NOMO-1 (cell line): ENCODE measurements at regions not wholly inside any gene's neighbourhood (a gene's known extent, or its start where the extent isn't known, plus 50 kb on each side); places are given as distances from the start of the nearest gene placed in this dataset.

ENCODE experiments used
- DNase-seq, 2 experiments: peaks; one replicate each; lab custom pipeline; 2025; ENCODE audit not compliant: unreplicated experiment in 2 of 2; lab: John Stamatoyannopoulos, UW

- no peak for DNase-seq
Observed at GRCh38 chrX:20637351-20637750, 370.6 kb upstream of the RPS6KA3 start.

- no peak for DNase-seq
Observed at GRCh38 chrX:20633451-20633850, 366.7 kb upstream of the RPS6KA3 start.

GRCh38 chrX:20623448-20623847, 356.7 kb upstream of the RPS6KA3 start:
- DNase-seq = no peak

- no peak for DNase-seq
Observed at GRCh38 chrX:20620306-20620705, 353.6 kb upstream of the RPS6KA3 start.

GRCh38 chrX:20609916-20610415, 343.3 kb upstream of the RPS6KA3 start:
- DNase-seq = no peak

- no peak for DNase-seq
Observed at GRCh38 chrX:20606831-20607230, 340.1 kb upstream of the RPS6KA3 start.

GRCh38 chrX:20596856-20597255, 330.1 kb upstream of the RPS6KA3 start:
- DNase-seq = no peak

GRCh38 chrX:20595928-20596575, 329.3 kb upstream of the RPS6KA3 start:
- DNase-seq = no peak

GRCh38 chrX:20594985-20595384, 328.3 kb upstream of the RPS6KA3 start:
- DNase-seq = no peak

- DNase-seq = no peak
Observed at GRCh38 chrX:20593836-20594235, 327.1 kb upstream of the RPS6KA3 start.

- no peak for DNase-seq
Observed at GRCh38 chrX:20593402-20593801, 326.7 kb upstream of the RPS6KA3 start.

GRCh38 chrX:20591246-20591645, 324.5 kb upstream of the RPS6KA3 start:
- no peak for DNase-seq

- no peak for DNase-seq
Observed at GRCh38 chrX:20585782-20586181, 319.1 kb upstream of the RPS6KA3 start.

- DNase-seq = no peak
Observed at GRCh38 chrX:20571611-20572010, 304.9 kb upstream of the RPS6KA3 start.

- no peak for DNase-seq
Observed at GRCh38 chrX:20567108-20567507, 300.4 kb upstream of the RPS6KA3 start.

GRCh38 chrX:20547611-20548051, 280.9 kb upstream of the RPS6KA3 start:
- peak; percentile 1 to 44 for DNase-seq

GRCh38 chrX:20545538-20545937, 278.8 kb upstream of the RPS6KA3 start:
- DNase-seq = no peak

GRCh38 chrX:20542072-20542471, 275.4 kb upstream of the RPS6KA3 start:
- DNase-seq = no peak

- no peak for DNase-seq
Observed at GRCh38 chrX:20538974-20539373, 272.3 kb upstream of the RPS6KA3 start.

GRCh38 chrX:20531667-20532066, 265.0 kb upstream of the RPS6KA3 start:
- no peak for DNase-seq

- DNase-seq = peak; percentile 39 to 77
Observed at GRCh38 chrX:20530406-20530921, 263.8 kb upstream of the RPS6KA3 start.

GRCh38 chrX:20529711-20530110, 263.0 kb upstream of the RPS6KA3 start:
- no peak for DNase-seq

GRCh38 chrX:20529301-20529700, 262.6 kb upstream of the RPS6KA3 start:
- DNase-seq = no peak
